Hepatic stellate cell (primary cell): ENCODE measurements at regions not wholly inside any gene's neighbourhood (a gene's known extent, or its start where the extent isn't known, plus 50 kb on each side); places are given as distances from the start of the nearest gene placed in this dataset.
"Not testable (repeated sequence)": the region's sequence is repeated elsewhere in the genome, so short reads cannot be mapped to it uniquely, and the experiment has no call there.

Experiments used
- DNase-seq: peaks from one replicate; pipeline ENCODE4 v3.0.0; 2011; ENCODE audit warnings: low spot score

- no peak for DNase-seq
Observed at GRCh38 chr7:52777051-52777822, 258.2 kb upstream of the POM121L12 start.

- DNase-seq, result no peak
Observed at GRCh38 chr7:52775876-52776275, 259.6 kb upstream of the POM121L12 start.

GRCh38 chr7:52771177-52771576, 264.3 kb upstream of the POM121L12 start:
- DNase-seq, result no peak

GRCh38 chr7:52764492-52765169, 270.8 kb upstream of the POM121L12 start:
- no peak for DNase-seq

- DNase-seq, result no peak
Observed at GRCh38 chr7:52758356-52758755, 277.1 kb upstream of the POM121L12 start.

GRCh38 chr7:52753855-52754254, 281.6 kb upstream of the POM121L12 start:
- no peak for DNase-seq

GRCh38 chr7:52752891-52753290, 282.5 kb upstream of the POM121L12 start:
- no peak for DNase-seq

- DNase-seq, result no peak
Observed at GRCh38 chr7:52749880-52750279, 285.6 kb upstream of the POM121L12 start.

GRCh38 chr7:52747817-52748216, 287.6 kb upstream of the POM121L12 start:
- DNase-seq, result no peak

GRCh38 chr7:52741670-52742290, 293.7 kb upstream of the POM121L12 start:
- DNase-seq, result no peak

- DNase-seq, result no peak
Observed at GRCh38 chr7:52735656-52736055, 299.8 kb upstream of the POM121L12 start.

GRCh38 chr7:52728683-52729082, 306.8 kb upstream of the POM121L12 start:
- DNase-seq, result not testable (repeated sequence)

- no peak for DNase-seq
Observed at GRCh38 chr7:52727632-52728031, 307.8 kb upstream of the POM121L12 start.

- no peak for DNase-seq
Observed at GRCh38 chr7:52726986-52727385, 308.4 kb upstream of the POM121L12 start.

- no peak for DNase-seq
Observed at GRCh38 chr7:52726493-52726892, 308.9 kb upstream of the POM121L12 start.

- no peak for DNase-seq
Observed at GRCh38 chr7:52723606-52724005, 311.8 kb upstream of the POM121L12 start.

- no peak for DNase-seq
Observed at GRCh38 chr7:52720856-52721255, 314.6 kb upstream of the POM121L12 start.

- DNase-seq, result no peak
Observed at GRCh38 chr7:52719677-52720076, 315.8 kb upstream of the POM121L12 start.

GRCh38 chr7:52715701-52716100, 319.7 kb upstream of the POM121L12 start:
- DNase-seq, result no peak

GRCh38 chr7:52712938-52713337, 322.5 kb upstream of the POM121L12 start:
- no peak for DNase-seq

GRCh38 chr7:52711951-52712350, 323.5 kb upstream of the POM121L12 start:
- DNase-seq, result no peak

- no peak for DNase-seq
Observed at GRCh38 chr7:52708846-52709245, 326.6 kb upstream of the POM121L12 start.

GRCh38 chr7:52705768-52706167, 329.7 kb upstream of the POM121L12 start:
- DNase-seq, result no peak
